GM19372 (cell line): ENCODE measurements at regions not wholly inside any gene's neighbourhood (a gene's known extent, or its start where the extent isn't known, plus 50 kb on each side); places are given as distances from the start of the nearest gene placed in this dataset.

Source experiments
- ATAC-seq: cut with Tn5 transposase; IDR thresholded peaks from one replicate; pipeline ENCODE4 v1.9.1; 2021; ENCODE audit warnings: mild to moderate bottlenecking, low read depth, moderate library complexity; ENCODE audit not compliant: unreplicated experiment

DNA sequence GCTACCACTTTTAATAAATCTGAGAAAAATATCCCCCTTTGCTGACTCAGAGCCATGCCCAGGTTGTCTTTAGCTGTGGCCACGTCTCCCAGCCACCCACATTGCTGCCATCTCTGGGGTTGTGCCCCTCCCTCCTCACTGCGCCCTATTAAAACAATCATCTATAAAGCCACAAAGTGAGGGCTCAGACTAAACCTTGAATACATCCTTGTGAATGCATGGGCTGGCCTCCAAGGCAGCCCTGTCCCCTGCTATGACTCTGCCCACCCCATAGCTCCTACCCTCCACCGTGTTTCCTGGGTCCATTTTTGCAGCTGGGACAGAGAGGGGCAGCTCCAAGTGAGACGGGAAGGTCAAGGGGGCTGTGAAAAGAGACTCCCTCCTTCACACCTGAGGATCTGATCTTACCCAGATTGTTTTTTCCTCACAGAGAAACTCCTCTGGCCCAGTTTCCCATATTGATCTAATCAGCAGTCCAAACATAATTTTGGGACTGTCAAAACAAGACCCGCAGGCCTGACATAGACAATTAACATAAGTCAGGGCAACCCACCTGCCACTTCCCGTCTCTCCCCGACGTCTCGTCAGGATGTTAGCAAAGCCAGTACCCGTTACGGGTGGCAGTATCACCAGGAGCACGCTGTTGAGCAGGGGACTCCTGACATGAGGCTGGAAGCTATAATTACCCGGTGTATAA lies 199.0 kb downstream of the KATNAL1 start:
- ATAC-seq = no peak

DNA sequence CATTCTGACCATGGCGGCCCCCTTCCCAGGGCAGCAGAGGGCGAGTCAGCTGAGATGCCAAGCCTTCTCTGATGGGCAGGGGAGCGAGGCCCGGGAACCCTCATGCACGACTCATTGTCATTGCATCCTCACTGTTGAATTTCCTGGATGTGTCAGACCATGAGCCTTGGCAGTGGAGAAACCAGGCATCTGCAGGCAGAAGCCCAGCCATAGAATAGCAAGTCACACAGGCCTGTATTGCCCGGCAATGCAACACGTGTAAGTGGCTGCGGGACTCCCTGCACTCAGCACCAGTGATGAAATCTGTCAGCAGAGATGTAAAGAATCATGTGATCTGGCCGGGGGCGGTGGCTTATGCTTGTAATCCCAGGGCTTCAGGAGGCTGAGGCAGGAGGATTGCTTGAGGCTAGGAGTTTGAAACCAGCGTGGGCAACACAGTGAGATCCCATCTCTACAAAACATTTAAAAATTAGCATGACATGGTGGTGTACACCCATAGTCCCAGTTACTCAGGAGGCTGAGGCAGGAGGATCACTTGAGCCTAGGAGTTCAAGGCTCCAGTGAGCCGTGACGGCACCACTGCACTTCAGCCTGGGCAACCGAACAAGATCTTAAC lies 199.7 kb downstream of the KATNAL1 start:
- ATAC-seq = no peak

- no peak for ATAC-seq
Measured at GRCh38 chr13:30107121-30107520, 200.2 kb downstream of the KATNAL1 start.

GRCh38 chr13:30105381-30105780 lies 202.0 kb downstream of the KATNAL1 start:
- ATAC-seq = no peak

GRCh38 chr13:30103161-30103840 lies 204.1 kb downstream of the KATNAL1 start:
- ATAC-seq = no peak

GRCh38 chr13:30100226-30100625 lies 207.1 kb downstream of the KATNAL1 start:
- ATAC-seq = no peak

DNA sequence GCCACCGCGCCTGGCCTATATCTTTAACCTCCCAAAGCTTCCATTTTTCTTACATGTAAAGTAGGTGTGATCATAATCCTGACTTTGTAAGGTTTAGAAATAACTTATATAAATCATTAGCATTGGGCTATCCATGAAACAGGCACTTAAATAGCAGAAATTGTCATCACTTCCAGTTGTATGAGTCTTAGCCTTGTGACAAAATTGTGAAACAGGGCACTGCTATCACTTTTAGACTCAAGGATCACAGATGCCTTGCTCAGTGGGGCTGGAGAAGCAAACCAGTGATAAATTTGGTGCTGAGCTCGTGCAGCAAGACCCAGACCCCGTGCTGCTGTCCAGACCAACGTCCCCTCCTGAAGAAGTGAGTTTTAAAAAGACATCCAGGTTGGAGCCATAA lies 209.7 kb downstream of the KATNAL1 start:
- no peak for ATAC-seq

DNA sequence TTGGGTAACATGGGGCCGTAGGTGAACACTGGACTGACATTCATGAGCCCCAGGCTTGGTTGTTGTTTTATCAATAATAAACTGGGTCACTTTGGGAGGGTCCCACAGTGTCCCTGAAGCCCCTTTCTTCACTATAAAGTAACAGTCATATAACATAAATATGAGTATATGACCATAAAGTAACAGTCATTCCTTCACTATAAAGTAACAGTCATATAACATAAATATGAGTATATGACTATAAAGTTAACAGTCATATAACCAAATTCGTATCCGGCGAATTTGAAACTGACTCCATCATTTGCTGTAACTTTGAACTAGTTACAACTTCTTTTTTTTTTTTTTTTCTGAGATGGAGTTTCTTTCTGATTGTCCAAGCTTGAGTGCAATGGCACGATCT lies 210.3 kb downstream of the KATNAL1 start:
- no peak for ATAC-seq

GRCh38 chr13:30094015-30094414 lies 213.3 kb downstream of the KATNAL1 start:
- ATAC-seq = no peak

DNA sequence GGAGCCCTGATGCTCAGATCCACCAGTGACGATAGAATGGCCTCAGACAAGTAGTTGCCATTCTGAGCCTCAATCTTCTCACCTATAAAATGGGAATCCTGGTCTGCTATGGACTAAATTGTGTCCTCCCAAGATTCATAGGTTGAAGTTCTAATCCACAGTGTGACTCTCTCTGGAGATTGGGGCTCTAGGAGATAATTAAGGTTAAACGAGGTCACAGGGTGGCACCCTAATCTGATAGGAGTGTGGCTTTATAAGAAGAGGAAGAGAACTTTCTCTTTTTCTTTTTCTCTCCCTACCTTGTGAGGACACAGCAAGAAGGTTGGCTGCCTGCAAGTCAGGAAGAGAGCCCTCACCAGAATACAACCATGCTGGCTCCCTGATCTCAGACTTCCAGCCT lies 214.1 kb downstream of the KATNAL1 start:
- ATAC-seq = no peak

DNA sequence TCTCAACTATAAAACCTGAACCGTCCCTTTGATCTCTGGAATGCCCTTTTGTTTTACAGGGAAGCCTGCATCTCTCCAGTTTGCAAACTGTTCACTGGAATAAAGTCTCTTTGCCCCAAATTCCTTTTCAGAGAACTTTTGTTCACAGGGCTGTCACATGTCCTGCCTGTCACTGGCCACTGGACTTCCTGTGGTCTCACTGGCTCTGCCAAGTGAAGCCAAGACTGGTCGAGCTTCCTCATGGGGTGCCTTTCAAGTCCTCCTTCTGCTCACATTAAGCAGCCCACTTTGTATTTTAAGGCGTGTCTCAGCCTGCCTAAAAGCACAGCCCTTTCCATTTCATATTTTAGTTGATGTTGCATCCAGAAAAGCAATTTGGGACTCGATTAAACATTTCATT lies 215.7 kb downstream of the KATNAL1 start:
- ATAC-seq = no peak

DNA sequence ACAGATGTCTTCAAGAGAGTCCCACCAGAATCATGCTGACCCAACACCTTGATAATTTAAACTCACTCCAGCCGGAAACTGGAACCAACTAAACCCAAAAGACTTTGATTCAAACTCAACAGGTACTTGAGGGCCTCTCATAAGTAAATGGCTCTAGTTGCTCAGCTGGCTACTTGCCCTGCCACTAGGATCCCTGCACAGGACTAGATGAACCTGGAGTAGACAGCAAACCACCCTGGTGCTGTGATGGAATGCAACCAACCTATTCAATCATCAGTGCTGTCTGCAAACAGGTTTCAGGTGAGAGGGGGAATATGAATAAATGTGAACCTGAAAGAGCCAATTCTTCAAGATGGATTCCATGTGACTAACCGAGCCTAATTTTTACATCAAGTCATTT lies 216.3 kb downstream of the KATNAL1 start:
- no peak for ATAC-seq

GRCh38 chr13:30088312-30088855 lies 219.0 kb downstream of the KATNAL1 start:
- no peak for ATAC-seq

DNA sequence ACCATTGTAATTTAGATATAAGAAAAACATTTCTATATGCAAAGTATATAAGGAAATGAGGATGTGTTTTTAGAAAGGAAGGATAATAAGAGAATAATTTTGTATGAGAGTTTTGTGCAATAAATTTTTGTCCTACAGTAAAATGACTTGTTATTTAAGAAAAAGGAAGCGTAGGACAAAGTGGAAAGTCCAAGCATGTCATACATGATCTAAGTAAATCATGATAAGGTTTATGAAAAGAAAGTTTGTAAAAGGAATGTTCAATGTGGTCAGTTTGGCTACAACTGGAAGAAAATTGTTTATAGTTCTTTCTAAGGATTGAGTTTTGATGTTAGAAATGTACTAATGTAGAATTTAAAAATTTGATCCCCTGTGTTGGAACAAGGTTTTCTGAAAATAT lies 222.3 kb downstream of the KATNAL1 start:
- ATAC-seq = no peak

DNA sequence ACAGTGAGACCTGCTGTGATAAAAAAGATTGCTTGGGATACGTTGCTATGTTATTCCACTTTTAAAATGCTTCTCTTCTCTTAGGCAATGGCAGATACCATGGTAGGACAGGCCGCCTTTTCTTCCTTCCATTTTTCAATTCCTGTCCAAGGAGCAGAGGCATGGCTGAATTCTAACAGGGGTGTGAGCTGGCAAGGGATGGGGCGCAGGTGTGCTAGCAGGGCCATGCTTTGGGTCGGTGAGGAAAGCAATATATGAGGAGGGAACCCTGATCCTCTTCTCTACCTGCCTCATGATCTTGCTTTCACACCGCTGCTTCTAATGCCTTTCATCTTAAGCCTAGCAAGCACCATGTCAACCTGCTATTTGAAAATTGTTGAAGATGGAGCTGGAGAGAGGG lies 225.0 kb downstream of the KATNAL1 start:
- ATAC-seq = no peak

GRCh38 chr13:30081331-30081730 lies 226.0 kb downstream of the KATNAL1 start:
- no peak for ATAC-seq

GRCh38 chr13:30079501-30079900 lies 227.8 kb downstream of the KATNAL1 start:
- ATAC-seq = no peak

- no peak for ATAC-seq
Measured at GRCh38 chr13:30078059-30078458, 227.6 kb upstream of the UBL3 start.

GRCh38 chr13:30077240-30077735 lies 226.9 kb upstream of the UBL3 start:
- no peak for ATAC-seq

GRCh38 chr13:30074955-30075614 lies 224.7 kb upstream of the UBL3 start:
- no peak for ATAC-seq

DNA sequence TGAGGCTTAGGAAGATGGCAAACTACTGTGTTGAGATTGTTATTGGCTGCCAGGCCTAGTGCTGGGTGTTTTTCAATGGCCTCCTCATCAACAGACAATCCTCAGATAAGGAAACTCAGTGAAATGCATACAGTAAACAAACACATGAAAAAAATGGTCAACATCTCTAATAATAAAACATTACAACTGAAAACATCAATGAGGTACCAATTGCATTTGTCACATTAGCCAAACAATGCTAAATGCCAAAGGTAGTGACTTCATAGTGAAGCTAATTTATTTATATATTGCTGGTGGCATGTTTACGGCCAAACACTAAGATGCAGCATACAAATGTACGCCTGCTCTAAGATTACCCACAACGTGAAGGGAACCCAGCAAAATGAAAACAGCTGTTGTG lies 224.0 kb upstream of the UBL3 start:
- no peak for ATAC-seq
